CD4-positive, CD25-positive, alpha-beta regulatory T cell (primary cell): ENCODE measurements at regions not wholly inside any gene's neighbourhood (a gene's known extent, or its start where the extent isn't known, plus 50 kb on each side); places are given as distances from the start of the nearest gene placed in this dataset.
A peak's percentile ranks its signal among the peaks of the same experiment; 100 is the strongest.

Experiments used
- ATAC-seq, 2 donors: fragments of 150-1000 bp; cut with Tn5 transposase; one replicate each; pipeline ENCODE4 v1.10.0; 2021; ENCODE audit warnings: low read depth in 2 of 2, moderate number of reproducible peaks in 2 of 2, moderate library complexity in 1 of 2
- DNase-seq, 3 donors: peaks; one replicate each; pipeline versions ENCODE4 v3.0.0 to v3.0.0-alpha.2; 2012 to 2022; ENCODE audit warnings: mixed read lengths in 1 of 3
- H3K27ac ChIP-seq: one replicate; pipeline ENCODE4 v1.7.0; 2013; ENCODE audit warnings: mild to moderate bottlenecking, low read length; ENCODE audit not compliant: insufficient read depth, poor library complexity, severe bottlenecking
- H3K27me3 ChIP-seq: one replicate; pipeline ENCODE4 v1.7.0; 2013; ENCODE audit warnings: low read length; ENCODE audit not compliant: control insufficient read depth, insufficient read depth
- H3K36me3 ChIP-seq: one replicate; pipeline ENCODE4 v1.7.0; 2013; ENCODE audit warnings: mild to moderate bottlenecking, low read length, moderate library complexity; ENCODE audit not compliant: control insufficient read depth, insufficient read depth
- H3K4me1 ChIP-seq: 2 replicates; pipeline ENCODE4 v1.7.0; 2013; ENCODE audit warnings: mild to moderate bottlenecking, low read length; ENCODE audit not compliant: insufficient read depth, control insufficient read depth, poor library complexity, severe bottlenecking
- H3K4me3 ChIP-seq: one replicate; pipeline ENCODE4 v1.7.0; 2013; ENCODE audit warnings: low read depth, mild to moderate bottlenecking, low read length, moderate library complexity
- H3K9me3 ChIP-seq, 2 experiments: 1 replicate in 1 of 2; 2 replicates in 1 of 2; pipeline ENCODE4 v1.7.0; 2013; ENCODE audit warnings: low read length in 2 of 2, mild to moderate bottlenecking in 1 of 2, moderate library complexity in 1 of 2; ENCODE audit not compliant: control insufficient read depth in 2 of 2
- H3K27ac Mint-ChIP-seq, 3 donors: one replicate each; pipeline ENCODE4 v1.8.0; 2020 to 2022; ENCODE audit warnings: mild to moderate bottlenecking in 3 of 3, mixed read lengths in 3 of 3, moderate library complexity in 2 of 3
- H3K27me3 Mint-ChIP-seq: one replicate; pipeline ENCODE4 v1.8.0; 2022; ENCODE audit warnings: mild to moderate bottlenecking, mixed read lengths
- H3K36me3 Mint-ChIP-seq: one replicate; pipeline ENCODE4 v1.8.0; 2020; ENCODE audit warnings: mixed read lengths
- H3K4me1 Mint-ChIP-seq, 4 donors: one replicate each; pipeline ENCODE4 v1.8.0; 2020 to 2022; ENCODE audit warnings: mixed read lengths in 4 of 4, mild to moderate bottlenecking in 1 of 4
- H3K4me3 Mint-ChIP-seq, 4 donors: one replicate each; pipeline ENCODE4 v1.8.0; 2020 to 2022; ENCODE audit warnings: mild to moderate bottlenecking in 4 of 4, mixed read lengths in 4 of 4, moderate library complexity in 3 of 4
- H3K9me3 Mint-ChIP-seq, 7 donors: one replicate each; pipeline ENCODE4 v1.8.0; 2020 to 2022; ENCODE audit warnings: mixed read lengths in 7 of 7, mild to moderate bottlenecking in 3 of 7, moderate library complexity in 2 of 7

DNA sequence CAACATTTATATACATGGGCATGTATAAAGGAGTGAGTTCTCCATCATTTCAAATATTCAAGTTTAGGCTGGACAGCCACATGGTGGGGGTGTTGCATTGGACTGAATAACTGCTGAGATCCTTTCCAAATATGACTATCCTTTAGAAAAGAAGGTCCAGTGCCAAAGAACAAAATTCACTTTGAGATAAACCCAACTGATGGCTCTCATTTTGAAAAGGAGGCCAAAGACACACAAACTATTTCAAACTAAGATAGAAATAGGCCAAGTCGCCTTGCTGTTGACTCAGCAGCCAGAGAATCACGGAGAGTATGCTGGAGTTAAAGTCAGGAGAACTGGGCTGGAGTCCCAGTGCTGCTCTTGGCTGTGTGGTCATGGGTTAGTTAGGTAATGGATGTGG lies 204.5 kb upstream of the LRATD1 start:
- H3K27ac Mint-ChIP-seq: no peak overlapping the region
- H3K4me1 Mint-ChIP-seq: no peaks in the 10 kb centered on the region
- H3K4me3 Mint-ChIP-seq: no peak overlapping the region
- no peaks in the 10 kb centered on the region for H3K36me3 Mint-ChIP-seq
- no peak overlapping the region for H3K4me3 ChIP-seq
- DNase-seq (no peak), ATAC-seq (no peak)
- H3K9me3 ChIP-seq: no peaks in the 10 kb centered on the region
- H3K4me1 ChIP-seq: no peaks in the 10 kb centered on the region
- no peaks in the 10 kb centered on the region for H3K27me3 Mint-ChIP-seq
- no peaks in the 10 kb centered on the region for H3K27me3 ChIP-seq
- H3K9me3 Mint-ChIP-seq: peaks cover 0 to 13% (median 4%) of the 10 kb centered on the region in 7 donors
- no peak overlapping the region for H3K27ac ChIP-seq
- H3K36me3 ChIP-seq: no peaks in the 10 kb centered on the region

DNA sequence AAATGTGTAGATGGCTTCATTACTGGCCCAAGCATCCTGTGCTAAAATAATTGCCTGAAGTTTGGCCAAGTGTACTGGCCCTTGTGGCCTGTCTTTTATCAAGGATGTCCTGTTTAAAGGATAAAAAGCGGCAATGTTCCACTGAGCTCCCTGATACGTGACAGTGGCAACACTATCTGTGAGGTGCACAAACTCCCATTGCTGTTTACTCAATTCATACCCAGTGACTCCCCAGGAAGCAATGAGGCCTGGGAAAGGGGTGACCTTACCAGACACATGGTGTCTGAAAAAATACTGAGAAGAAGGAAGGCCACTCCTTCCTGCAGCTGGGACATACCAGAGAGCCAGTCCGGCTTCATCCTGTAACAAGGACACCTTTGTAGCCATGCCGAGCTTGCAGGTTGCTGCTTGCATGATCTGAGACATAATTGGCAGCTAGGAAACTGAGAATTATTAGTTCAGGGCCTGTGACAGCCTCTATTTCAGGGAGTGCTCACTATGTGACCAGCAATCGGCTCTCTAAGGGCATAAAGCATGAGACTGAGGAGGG lies 198.5 kb upstream of the LRATD1 start:
- Histone ChIP-seq H3K27me3 (no peaks in the 10 kb centered on the region), H3K27ac (no peak overlapping the region), H3K9me3 (peaks cover 0 to 5% of the 10 kb centered on the region in 2 experiments), H3K4me3 (no peak overlapping the region), H3K36me3 (no peaks in the 10 kb centered on the region), H3K4me1 (no peaks in the 10 kb centered on the region)
- Mint-ChIP-seq H3K4me1 (no peaks in the 10 kb centered on the region), H3K9me3 (peaks cover 2 to 11% (median 5%) of the 10 kb centered on the region in 7 donors), H3K4me3 (no peak overlapping the region), H3K27me3 (no peaks in the 10 kb centered on the region), H3K27ac (no peak overlapping the region), H3K36me3 (no peaks in the 10 kb centered on the region)
- ATAC-seq: no peak
- DNase-seq: no peak

GRCh38 chr2:14445670-14446069 lies 186.8 kb upstream of the LRATD1 start:
- no peak overlapping the region for H3K27ac Mint-ChIP-seq
- DNase-seq: no peak
- Histone ChIP-seq H3K4me1 (no peaks in the 10 kb centered on the region), H3K27me3 (no peaks in the 10 kb centered on the region), H3K4me3 (no peak overlapping the region), H3K27ac (no peak overlapping the region), H3K9me3 (no peaks in the 10 kb centered on the region), H3K36me3 (no peaks in the 10 kb centered on the region)
- H3K4me3 Mint-ChIP-seq: no peak overlapping the region
- H3K9me3 Mint-ChIP-seq: peaks cover 0 to 12% (median 5%) of the 10 kb centered on the region in 7 donors
- ATAC-seq: no peak
- H3K4me1 Mint-ChIP-seq: no peaks in the 10 kb centered on the region
- H3K27me3 Mint-ChIP-seq: no peaks in the 10 kb centered on the region
- H3K36me3 Mint-ChIP-seq: no peaks in the 10 kb centered on the region

GRCh38 chr2:14448340-14448739 lies 184.2 kb upstream of the LRATD1 start:
- Mint-ChIP-seq H3K4me1 (no peaks in the 10 kb centered on the region), H3K9me3 (peaks cover 0 to 12% (median 5%) of the 10 kb centered on the region in 7 donors), H3K27me3 (no peaks in the 10 kb centered on the region), H3K4me3 (no peak overlapping the region), H3K27ac (no peak overlapping the region), H3K36me3 (no peaks in the 10 kb centered on the region)
- ATAC-seq (no peak), DNase-seq (no peak)
- Histone ChIP-seq H3K27ac (no peak overlapping the region), H3K36me3 (no peaks in the 10 kb centered on the region), H3K4me1 (no peaks in the 10 kb centered on the region), H3K9me3 (no peaks in the 10 kb centered on the region), H3K4me3 (no peak overlapping the region), H3K27me3 (no peaks in the 10 kb centered on the region)

DNA sequence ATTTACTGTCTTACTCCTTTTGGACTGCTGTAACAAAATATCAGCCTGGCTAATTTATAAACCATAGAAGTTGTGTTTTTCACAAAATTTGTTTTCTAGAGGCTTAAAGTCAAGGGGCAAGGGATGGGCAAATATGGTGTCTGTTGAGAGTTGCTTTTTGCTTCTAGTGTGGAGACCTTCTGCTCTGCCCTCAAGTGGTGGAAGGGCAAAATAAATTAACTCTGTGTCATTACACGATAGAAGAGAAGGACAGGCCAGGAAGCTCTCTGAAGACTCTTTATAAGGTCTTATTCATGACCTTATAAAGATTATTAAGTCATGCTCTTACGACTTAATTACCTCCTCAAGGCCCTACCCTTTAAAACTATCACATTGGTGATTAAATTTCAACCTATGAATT lies 181.2 kb upstream of the LRATD1 start:
- no peak for DNase-seq
- H3K4me1 Mint-ChIP-seq: no peaks in the 10 kb centered on the region
- Histone ChIP-seq H3K27me3 (no peaks in the 10 kb centered on the region), H3K4me1 (no peaks in the 10 kb centered on the region), H3K36me3 (no peaks in the 10 kb centered on the region), H3K27ac (no peak overlapping the region), H3K4me3 (no peak overlapping the region), H3K9me3 (peaks cover 0 to 5% of the 10 kb centered on the region in 2 experiments)
- H3K27ac Mint-ChIP-seq: no peak overlapping the region
- H3K36me3 Mint-ChIP-seq: no peaks in the 10 kb centered on the region
- no peak overlapping the region for H3K4me3 Mint-ChIP-seq
- ATAC-seq: no peak
- no peaks in the 10 kb centered on the region for H3K27me3 Mint-ChIP-seq
- H3K9me3 Mint-ChIP-seq: peaks cover 0 to 15% (median 3%) of the 10 kb centered on the region in 7 donors

- Mint-ChIP-seq H3K27me3 (no peaks in the 10 kb centered on the region), H3K36me3 (no peaks in the 10 kb centered on the region), H3K4me3 (no peak overlapping the region), H3K9me3 (peaks cover 0 to 19% (median 7%) of the 10 kb centered on the region in 7 donors), H3K27ac (no peak overlapping the region), H3K4me1 (no peaks in the 10 kb centered on the region)
- no peaks in the 10 kb centered on the region for H3K27me3 ChIP-seq
- H3K36me3 ChIP-seq: no peaks in the 10 kb centered on the region
- H3K4me3 ChIP-seq: no peak overlapping the region
- no peak overlapping the region for H3K27ac ChIP-seq
- DNase-seq: no peak
- ATAC-seq: no peak
- peaks cover 0 to 5% of the 10 kb centered on the region in 2 experiments for H3K9me3 ChIP-seq
- H3K4me1 ChIP-seq: no peaks in the 10 kb centered on the region
Measured at GRCh38 chr2:14454202-14454601, 178.3 kb upstream of the LRATD1 start.

- DNase-seq: no peak
- no peak for ATAC-seq
- Mint-ChIP-seq H3K27ac (no peak overlapping the region), H3K9me3 (peaks cover 2 to 12% (median 4%) of the 10 kb centered on the region in 7 donors), H3K36me3 (no peaks in the 10 kb centered on the region), H3K4me3 (peak overlapping the region in 1 of 4 donors; percentile 21), H3K4me1 (no peaks in the 10 kb centered on the region), H3K27me3 (no peaks in the 10 kb centered on the region)
- Histone ChIP-seq H3K27ac (no peak overlapping the region), H3K27me3 (no peaks in the 10 kb centered on the region), H3K9me3 (peaks cover 0 to under 1% of the 10 kb centered on the region in 2 experiments), H3K4me3 (no peak overlapping the region), H3K36me3 (no peaks in the 10 kb centered on the region), H3K4me1 (no peaks in the 10 kb centered on the region)
Measured at GRCh38 chr2:14459786-14460325, 172.7 kb upstream of the LRATD1 start.

- H3K9me3 Mint-ChIP-seq: peaks cover 0 to 6% (median 0%) of the 10 kb centered on the region in 7 donors
- DNase-seq (no peak), ATAC-seq (no peak)
- no peak overlapping the region for H3K27ac ChIP-seq
- H3K27me3 ChIP-seq: no peaks in the 10 kb centered on the region
- H3K27me3 Mint-ChIP-seq: no peaks in the 10 kb centered on the region
- H3K4me3 ChIP-seq: no peak overlapping the region
- no peaks in the 10 kb centered on the region for H3K4me1 Mint-ChIP-seq
- H3K36me3 ChIP-seq: no peaks in the 10 kb centered on the region
- H3K27ac Mint-ChIP-seq: no peak overlapping the region
- no peaks in the 10 kb centered on the region for H3K36me3 Mint-ChIP-seq
- H3K9me3 ChIP-seq: no peaks in the 10 kb centered on the region
- no peak overlapping the region for H3K4me3 Mint-ChIP-seq
- H3K4me1 ChIP-seq: no peaks in the 10 kb centered on the region
Measured at GRCh38 chr2:14475994-14476393, 156.5 kb upstream of the LRATD1 start.
